GM19099 (cell line): ENCODE measurements at regions not wholly inside any gene's neighbourhood (a gene's known extent, or its start where the extent isn't known, plus 50 kb on each side); places are given as distances from the start of the nearest gene placed in this dataset.

Source experiments
- POLR2A ChIP-seq: IDR thresholded peaks from 3 replicates; pipeline ENCODE4 v1.6.1; 2011; ENCODE audit warnings: low read depth; ENCODE audit not compliant: insufficient read length; ENCODE audit errors: extremely low read depth

DNA sequence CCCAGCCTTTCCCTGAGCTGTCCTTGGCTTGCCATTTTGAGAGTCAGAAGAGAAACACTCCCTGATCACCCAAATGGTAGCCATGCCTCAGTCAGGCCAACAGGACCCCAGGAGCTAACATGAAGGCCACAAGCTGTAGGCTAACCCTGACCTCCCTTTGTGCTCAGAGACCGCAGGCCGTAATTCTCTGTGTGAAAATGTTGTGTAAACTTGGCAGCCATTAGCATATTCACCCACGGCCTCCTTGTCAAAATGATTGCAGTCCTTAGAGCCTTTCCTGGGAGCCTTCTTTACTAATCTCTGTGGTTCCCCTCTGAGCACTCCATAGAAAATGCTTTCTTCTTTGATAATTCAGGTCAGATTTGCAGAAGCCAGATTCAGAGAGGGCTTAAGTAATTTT, 418.9 kb downstream of the COG6 start:
- TF ChIP-seq POLR2A, result no peak

DNA sequence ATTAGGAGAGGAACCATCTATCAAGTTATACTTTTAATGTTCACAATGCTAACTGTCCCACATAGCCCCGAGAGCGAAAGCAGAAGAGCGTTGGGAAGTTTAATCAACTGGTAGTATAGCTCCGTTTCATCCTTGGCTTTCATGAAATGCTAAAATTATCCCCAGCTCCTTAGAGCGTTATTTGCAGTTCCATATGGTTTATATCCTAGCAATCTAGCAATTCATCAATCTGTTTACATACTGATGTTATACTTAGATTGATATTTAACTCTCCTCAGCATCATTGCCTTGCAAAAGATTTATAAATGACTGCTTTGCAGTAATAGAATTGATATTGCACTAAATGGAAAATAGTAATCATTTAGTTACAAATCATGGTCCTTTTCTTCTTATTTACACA, 419.8 kb downstream of the COG6 start:
- no peak for TF ChIP-seq POLR2A

DNA sequence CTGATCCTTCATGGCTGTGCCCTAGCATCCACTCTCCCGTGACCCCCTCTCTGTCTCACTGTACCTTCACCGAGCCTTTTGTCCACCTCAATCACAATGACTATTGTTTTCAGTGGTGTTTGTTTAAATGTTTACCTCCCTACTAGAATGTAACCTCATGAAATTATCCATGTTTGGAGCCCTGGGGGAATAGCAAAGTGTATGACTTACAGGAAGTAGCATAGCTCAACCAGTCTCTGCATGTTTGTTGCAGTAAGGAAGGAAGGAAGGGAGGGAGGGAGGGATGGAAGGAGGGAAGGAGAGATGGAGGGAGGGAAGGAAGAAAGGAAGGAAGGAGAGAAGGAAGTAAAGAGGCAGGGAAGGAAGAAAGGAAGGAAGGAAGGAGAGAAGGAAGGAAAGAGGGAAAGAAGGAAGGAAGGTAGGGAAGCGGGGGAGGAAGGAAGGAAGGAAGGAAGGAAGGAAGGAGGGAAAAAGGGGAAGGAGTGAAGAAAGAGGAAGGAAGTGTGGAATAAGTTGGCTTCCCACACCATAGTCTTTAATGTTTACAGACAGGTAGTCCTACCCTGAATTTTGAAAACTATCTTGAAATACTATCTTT, 421.4 kb downstream of the COG6 start:
- no peak for TF ChIP-seq POLR2A

DNA sequence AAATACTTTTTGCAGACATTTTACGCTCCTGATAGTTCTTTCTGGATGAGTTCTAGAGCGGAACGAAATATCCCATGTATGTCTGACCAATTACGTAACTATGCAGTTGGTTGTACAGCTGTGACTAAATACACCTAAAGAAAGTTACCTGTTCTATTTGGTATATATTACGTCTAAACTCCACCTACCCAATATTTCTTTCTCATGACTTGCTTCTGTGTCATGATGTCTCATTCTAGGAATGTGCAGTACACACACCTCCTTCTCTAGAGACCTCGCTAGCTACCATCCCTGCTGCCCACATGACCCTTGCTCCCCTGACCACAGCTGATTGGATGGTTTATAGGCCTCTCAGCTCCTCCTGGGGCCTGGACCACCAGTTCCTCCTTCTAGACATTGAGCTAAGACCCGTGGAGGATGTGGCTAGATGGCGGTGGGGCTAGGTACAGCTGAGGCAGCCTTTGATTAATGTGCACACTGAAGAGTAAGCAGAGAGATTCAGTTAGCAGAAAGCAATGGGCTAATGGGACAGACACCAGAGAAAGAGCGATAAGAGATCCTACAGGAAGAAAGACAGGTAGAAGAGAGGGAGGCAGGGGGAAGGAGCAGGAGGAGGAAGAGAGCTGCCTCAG, 422.1 kb downstream of the COG6 start:
- TF ChIP-seq POLR2A, result no peak

DNA sequence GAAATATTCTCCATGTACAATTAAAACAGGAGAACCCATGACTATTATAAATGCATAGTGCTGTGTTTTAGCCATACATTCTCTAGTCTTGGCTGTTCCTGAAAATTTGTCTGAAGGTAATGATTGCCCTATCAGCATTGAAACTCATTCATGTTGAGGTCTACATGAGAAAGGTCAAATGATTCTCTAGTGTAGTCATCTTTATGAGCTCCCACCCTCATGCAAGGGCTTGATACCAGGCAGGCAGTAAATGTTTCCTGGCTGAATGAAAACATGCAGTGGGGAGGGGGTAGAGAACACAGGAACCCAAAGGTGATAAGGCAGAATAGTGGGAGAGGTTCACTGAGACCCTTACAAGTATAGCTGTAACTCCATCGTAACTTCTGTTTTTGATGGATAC, 424.3 kb downstream of the COG6 start:
- no peak for TF ChIP-seq POLR2A

DNA sequence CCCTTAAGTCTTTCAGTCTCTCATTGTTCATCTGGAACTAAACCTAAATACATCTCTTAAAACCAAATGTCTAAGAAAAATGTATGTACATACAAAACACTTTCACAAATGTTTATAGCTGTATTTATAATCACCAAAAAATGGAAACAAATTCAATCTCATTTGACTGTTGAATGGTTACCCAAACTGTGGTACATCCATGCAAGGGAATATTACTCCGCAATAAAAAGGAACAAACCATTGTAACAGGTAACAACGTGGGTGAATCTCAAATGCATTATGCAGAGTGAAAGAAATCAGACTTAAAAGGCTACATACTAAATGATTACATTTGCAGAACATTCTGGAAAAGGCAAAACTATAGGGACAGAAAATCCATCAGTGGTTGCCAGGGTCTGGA, 425.2 kb downstream of the COG6 start:
- TF ChIP-seq POLR2A, result no peak

DNA sequence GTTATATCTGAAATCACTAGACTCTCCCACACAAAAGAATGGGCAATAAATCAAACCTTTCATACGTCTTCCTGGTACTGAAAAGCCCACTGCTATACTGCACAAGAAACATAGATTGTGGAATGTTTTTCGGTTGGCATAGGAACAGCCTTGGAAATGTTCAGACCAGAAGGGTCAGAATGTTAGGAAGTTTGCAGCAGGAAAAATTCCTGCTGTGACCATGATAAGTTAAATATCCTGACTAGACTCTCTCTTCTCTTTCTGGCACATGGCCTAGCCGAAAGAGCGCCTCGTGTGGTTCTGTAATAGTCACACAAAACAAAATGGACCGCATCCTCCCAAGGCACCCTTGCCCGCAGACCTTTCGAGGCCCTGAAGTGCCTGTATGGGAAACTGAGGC, 427.2 kb downstream of the COG6 start:
- TF ChIP-seq POLR2A, result no peak

DNA sequence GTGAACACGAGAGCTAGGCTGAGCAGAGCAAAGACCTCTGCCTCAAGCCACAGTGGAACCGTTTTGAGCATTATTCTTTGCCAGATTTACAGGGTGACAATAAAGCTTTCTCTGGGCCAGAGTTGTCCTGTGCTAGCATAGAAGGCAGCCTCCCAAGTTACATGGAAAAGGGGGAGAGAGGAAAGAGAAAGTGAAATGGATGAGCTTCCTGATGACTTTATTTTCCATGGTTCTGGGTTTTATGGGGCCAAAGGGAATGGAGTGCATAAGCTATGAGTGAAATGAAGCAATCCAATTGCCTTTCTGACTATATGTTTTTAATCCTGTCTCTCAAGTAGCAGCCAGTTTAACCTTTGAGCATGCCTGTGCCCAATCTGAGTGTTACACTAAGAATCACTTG, 428.4 kb downstream of the COG6 start:
- TF ChIP-seq POLR2A, result no peak

DNA sequence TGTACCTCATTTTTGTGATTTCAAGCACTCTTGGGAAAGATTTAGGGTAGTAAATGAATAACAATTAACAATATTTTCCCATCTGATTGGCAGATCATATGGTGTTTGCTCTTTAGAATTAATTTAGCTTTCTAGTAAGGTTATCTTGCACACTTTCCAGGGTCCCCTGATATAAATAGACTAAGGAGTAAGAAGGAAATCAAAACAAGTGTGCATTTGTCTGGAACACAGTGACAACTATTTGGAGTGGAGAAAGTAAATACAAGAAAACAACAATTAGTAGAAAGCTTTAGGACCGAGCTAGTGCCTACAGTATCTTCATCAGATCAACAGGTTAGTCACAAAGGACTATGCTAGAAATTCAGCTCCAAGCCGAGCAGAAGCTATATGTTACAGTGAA, 429.5 kb downstream of the COG6 start:
- TF ChIP-seq POLR2A, result no peak

DNA sequence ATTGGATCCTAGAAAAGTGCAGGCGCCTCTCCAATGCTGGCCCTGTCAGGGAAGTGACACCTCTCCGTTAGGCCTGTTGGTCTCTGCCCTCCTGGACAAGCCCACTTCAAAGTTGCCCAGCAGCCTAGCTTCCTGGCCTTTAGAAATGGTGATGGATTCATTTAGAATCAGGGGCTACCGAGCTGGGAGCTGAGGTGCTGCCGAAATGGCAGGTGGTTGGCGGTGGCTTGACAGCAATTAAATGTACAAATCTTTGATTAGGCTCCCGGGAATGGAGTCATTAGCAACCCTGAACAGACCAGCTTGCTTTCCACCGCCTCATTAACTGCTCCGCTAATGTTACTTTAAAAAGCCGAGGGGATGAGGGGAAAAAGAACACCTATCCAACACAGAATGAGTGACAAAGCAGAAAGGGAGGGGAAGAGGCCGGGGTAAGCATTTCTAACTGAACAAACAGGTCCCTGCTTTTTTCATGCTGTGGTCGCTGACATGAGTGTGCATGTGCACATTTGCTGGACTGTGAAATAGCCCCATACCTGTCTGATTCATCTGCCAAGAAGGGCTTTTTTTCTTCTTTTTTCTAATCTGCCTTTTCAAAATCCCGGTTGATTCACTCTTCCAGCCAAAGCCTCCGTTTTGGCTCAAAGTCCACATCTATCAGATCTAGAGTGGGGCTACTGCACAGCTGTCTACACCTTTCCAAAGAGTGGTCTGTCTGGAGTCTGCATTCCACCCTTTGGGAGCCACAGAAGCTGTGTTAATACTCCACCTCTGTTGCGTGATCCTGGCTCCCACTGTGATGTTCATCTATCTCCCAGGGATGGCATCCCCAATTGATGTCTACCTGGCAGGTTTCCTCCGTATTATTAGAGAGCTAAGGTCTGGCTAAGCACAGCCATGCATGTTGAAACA, 431.9 kb downstream of the COG6 start:
- no peak for TF ChIP-seq POLR2A

DNA sequence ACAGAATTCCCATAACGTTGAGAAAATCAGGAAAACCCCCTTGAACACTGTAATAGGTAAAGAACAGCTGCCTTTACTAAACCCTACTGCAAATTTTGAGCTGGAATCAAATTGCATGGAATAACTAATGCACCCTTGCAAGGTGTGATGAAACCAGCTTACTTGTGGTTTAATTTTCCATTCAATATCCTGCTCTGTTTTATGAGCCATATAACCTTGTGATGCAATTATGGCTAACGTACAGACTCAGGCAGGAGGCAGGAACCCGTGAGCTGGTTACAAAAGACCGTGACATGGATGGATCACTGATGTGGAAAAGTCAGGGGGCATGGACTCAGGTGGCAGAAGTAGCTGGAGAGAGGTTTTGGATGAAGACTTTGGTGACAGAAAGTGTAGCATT, 438.6 kb downstream of the COG6 start:
- no peak for TF ChIP-seq POLR2A

DNA sequence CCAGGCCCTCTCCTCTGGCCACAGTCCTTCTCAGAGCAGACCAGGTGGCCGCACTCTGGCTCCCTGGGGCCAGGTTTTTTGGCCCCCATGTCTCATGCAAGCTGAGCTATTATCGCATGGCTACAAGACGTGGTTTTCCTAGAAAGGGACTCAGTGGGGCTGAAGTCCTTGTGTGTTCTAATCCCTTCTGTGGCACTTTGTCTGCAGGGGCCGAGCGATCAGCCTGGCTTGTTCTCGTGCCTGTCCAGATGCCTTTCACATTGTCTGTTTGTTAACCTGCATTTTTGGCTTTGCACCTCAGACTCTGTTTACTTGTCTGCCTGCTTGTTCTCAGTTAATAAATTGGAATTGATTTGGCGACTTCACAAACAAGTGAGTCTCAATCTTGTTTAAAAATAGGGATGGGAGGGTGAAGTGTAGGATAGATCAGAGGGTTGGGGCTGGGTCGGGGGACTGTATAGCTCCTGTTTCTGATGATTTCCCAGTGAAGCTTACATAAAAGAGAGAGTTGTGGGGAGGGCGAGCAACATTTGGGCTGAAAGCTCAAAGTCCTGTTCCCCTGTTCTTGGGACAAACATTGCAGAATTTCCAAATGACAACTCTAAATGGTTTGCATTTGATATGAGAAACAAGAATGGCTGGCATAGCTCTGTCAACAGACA, 440.4 kb downstream of the COG6 start:
- no peak for TF ChIP-seq POLR2A

DNA sequence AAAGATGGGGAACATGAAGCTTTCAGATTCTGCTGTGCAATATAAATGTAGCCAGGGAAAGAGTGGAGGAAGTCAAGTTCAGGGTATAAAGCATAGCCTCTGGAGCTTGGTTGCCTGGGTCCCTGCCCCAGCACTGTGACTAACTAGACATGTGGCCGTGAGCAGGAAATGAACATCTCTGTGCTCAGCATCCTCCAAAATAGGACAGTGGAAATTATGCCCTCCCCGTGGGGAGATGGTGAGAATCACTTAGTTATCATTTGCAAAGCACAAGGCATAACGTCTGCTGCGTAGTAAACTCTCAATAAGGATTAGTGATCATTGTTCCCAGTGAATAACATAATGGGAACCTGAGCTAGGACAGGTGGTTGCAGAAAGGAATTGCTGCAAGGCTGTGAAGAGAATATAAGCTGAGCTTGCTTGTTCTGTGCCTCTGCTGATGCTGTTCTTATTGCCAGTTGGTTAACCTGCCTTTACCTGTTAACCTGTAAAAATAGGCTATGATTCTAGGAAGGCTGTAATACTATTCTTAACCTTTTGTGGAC, 441.0 kb downstream of the COG6 start:
- TF ChIP-seq POLR2A, result no peak

DNA sequence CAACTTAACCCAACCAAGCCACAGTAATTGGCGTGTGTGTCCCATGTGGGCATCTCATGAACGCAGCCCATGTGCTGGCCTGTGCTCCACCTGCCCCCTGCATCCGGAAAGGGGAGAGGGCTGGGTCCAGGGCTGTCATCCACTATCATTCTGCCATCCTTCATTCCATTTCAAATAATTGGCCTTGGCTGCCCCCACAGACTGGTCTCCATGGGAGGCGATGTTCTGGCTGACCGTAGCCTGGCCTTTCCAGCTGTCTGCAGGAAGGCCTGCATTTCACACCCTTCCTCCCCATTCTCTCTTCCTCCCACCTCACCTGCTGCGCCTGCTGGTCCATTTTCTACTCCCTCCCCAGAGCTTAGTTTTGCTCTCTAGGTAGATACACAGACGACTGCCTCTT, 442.8 kb downstream of the COG6 start:
- TF ChIP-seq POLR2A, result no peak

DNA sequence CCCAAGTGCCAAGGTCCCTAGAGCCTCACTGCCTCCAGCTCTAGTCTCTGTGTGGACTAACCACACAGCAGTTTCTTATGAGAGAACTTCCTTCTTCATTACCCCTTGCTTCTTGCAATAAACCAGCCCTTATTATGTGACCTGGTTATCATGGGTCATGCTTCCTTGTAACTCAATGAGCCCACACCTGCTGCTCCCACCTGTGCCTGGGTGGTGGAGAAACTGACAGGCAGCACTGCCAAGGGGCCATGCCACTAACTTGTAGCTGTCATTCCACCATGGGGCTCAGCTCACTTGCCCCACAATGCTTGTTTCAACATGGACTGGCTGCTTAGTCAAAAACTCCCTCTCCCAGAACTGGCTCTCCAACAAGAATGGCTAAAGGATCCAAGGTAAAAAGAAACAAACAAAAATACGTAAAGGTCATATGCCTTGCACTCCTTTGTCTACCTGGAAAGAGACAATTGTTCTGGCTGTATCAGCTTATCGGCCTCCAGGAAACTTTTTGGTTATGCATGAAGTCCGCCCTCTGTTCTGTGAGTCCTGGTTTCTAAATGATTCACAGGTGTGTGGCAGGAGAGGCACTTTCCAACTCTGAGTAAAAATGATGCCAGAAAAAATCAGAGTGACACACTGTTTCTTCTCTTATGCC, 446.4 kb downstream of the COG6 start:
- TF ChIP-seq POLR2A, result no peak
